ENCODE measurements at regions not wholly inside any gene's neighbourhood (a gene's known extent, or its start where the extent isn't known, plus 50 kb on each side); places are given as distances from the start of the nearest gene placed in this dataset.

GRCh38 chr6:50927800-50928199 is 109.1 kb downstream of the TFAP2B start:
- Histone ChIP-seq H3K4me1 (no peaks in the 10 kb centered on the region), H3K27me3 (no peaks in the 10 kb centered on the region), H3K4me3 (no peak overlapping the region), H3K9me3 (no peaks in the 10 kb centered on the region), H3K36me3 (no peaks in the 10 kb centered on the region), H3K27ac (no peak overlapping the region)
- DNase-seq (ENCODE audit: low spot score in 2 of 2): no peak
- WGBS: 78% methylated on average over 3 of the region's 3 CpGs
- no peak for TF ChIP-seq POLR2A (IDR thresholded peaks at IDR 0.05)
- no peak for TF ChIP-seq EP300 (IDR thresholded peaks at IDR 0.05)
- TF ChIP-seq, protein P1, sequence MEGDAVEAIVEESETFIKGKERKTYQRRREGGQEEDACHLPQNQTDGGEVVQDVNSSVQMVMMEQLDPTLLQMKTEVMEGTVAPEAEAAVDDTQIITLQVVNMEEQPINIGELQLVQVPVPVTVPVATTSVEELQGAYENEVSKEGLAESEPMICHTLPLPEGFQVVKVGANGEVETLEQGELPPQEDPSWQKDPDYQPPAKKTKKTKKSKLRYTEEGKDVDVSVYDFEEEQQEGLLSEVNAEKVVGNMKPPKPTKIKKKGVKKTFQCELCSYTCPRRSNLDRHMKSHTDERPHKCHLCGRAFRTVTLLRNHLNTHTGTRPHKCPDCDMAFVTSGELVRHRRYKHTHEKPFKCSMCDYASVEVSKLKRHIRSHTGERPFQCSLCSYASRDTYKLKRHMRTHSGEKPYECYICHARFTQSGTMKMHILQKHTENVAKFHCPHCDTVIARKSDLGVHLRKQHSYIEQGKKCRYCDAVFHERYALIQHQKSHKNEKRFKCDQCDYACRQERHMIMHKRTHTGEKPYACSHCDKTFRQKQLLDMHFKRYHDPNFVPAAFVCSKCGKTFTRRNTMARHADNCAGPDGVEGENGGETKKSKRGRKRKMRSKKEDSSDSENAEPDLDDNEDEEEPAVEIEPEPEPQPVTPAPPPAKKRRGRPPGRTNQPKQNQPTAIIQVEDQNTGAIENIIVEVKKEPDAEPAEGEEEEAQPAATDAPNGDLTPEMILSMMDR (IDR thresholded peaks at IDR 0.05): no peak
- TF ChIP-seq POLR2AphosphoS5 (IDR thresholded peaks at IDR 0.05): no peak

DNA sequence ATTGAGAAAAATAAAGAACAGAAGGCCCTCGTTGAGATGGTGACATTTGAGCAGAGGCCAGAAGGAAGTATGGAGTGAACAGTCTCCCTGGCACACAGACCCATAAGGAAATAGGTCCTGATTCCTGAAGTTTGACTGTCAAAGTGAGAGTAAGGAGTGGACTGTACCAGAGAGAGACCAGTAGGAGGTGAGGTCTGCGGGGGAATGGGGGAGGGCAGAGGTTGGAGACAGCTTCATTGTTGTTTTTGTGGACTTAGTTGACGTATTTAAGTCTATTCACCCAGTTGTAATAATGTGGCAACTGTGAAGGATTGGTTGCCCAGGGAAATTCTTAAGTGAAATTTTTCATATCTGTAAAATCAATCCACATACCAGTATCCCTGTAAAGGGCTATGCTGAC is 110.7 kb downstream of the TFAP2B start:
- no peaks in the 10 kb centered on the region for H3K4me1 ChIP-seq
- TF ChIP-seq POLR2AphosphoS5 (IDR thresholded peaks at IDR 0.05): no peak
- TF ChIP-seq POLR2A (IDR thresholded peaks at IDR 0.05): no peak
- TF ChIP-seq, protein P1 (IDR thresholded peaks at IDR 0.05): no peak
- TF ChIP-seq EP300 (IDR thresholded peaks at IDR 0.05): no peak
- no peaks in the 10 kb centered on the region for H3K27me3 ChIP-seq
- H3K4me3 ChIP-seq: no peak overlapping the region
- no peaks in the 10 kb centered on the region for H3K36me3 ChIP-seq
- no peaks in the 10 kb centered on the region for H3K9me3 ChIP-seq
- no peak overlapping the region for H3K27ac ChIP-seq
- WGBS: 81% methylated on average over 3 of the region's 3 CpGs
- DNase-seq (ENCODE audit: low spot score in 2 of 2): no peak

GRCh38 chr6:50935442-50935841 is 116.8 kb downstream of the TFAP2B start:
- Histone ChIP-seq H3K4me1 (peaks cover 27% of the 10 kb centered on the region), H3K27me3 (no peaks in the 10 kb centered on the region), H3K36me3 (no peaks in the 10 kb centered on the region), H3K4me3 (no peak overlapping the region), H3K9me3 (no peaks in the 10 kb centered on the region), H3K27ac (peak overlapping the region; percentile 55)
- DNase-seq (ENCODE audit: low spot score in 2 of 2): no peak
- TF ChIP-seq EP300 (IDR thresholded peaks at IDR 0.05) (no peak), POLR2A (IDR thresholded peaks at IDR 0.05) (no peak), POLR2AphosphoS5 (IDR thresholded peaks at IDR 0.05) (no peak)
- TF ChIP-seq, protein P1 (IDR thresholded peaks at IDR 0.05): no peak

DNA sequence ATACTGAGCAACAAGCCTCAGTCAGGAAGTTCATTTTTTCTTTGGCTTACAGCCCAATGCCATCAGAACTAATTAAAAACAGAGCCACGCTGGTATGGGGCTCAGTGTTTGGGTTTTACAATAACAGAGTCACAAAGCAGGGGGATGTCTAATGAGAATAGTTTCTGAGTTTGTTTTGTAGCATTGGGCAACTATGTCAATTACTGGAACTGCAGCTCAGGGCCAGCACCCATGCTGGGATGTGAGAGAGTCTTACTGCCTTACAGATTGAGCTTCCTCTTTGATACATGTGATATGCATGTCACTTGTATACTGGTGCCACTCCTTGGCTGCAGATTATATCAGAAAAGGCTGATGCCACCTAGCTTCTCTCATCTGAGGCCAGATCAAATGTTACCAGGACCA is 117.6 kb downstream of the TFAP2B start:
- TF ChIP-seq, protein P1 (IDR thresholded peaks at IDR 0.05): no peak
- TF ChIP-seq POLR2A (IDR thresholded peaks at IDR 0.05) (no peak), POLR2AphosphoS5 (IDR thresholded peaks at IDR 0.05) (no peak), EP300 (IDR thresholded peaks at IDR 0.05) (no peak)
- no peaks in the 10 kb centered on the region for H3K9me3 ChIP-seq
- peaks cover 27% of the 10 kb centered on the region for H3K4me1 ChIP-seq
- 9% methylated on average over 1 of the region's 1 CpG for WGBS
- H3K36me3 ChIP-seq: no peaks in the 10 kb centered on the region
- DNase-seq (ENCODE audit: low spot score in 2 of 2): no peak
- no peak overlapping the region for H3K4me3 ChIP-seq
- no peaks in the 10 kb centered on the region for H3K27me3 ChIP-seq
- peak overlapping the region; percentile 55 for H3K27ac ChIP-seq

DNA sequence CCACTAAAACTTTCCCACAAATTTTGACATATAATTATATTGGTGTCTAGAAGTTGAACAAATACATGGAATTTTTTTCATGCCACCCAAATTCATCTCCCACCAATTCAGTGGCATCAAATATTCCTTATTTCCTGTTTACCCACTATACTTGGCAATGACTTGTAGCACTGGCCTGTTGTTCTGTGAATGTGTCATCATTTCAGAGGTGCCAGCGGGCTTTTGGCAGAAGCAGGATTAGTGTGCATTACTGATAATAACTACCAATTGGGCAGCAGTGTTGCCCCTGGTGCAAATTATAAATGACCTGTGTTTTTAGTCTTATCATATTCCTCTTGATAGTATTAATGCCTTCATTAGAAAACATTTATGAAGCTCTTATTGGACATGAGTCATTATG is 121.3 kb downstream of the TFAP2B start:
- H3K27me3 ChIP-seq: no peaks in the 10 kb centered on the region
- 62% methylated on average over 1 of the region's 1 CpG for WGBS
- no peaks in the 10 kb centered on the region for H3K36me3 ChIP-seq

More for the DNA sequence above, 121.3 kb downstream of the TFAP2B start:
- peaks cover 27% of the 10 kb centered on the region for H3K4me1 ChIP-seq
- TF ChIP-seq EP300 (IDR thresholded peaks at IDR 0.05) (no peak), POLR2AphosphoS5 (IDR thresholded peaks at IDR 0.05) (no peak), POLR2A (IDR thresholded peaks at IDR 0.05) (no peak)
- TF ChIP-seq, protein P1 (IDR thresholded peaks at IDR 0.05): no peak
- no peak overlapping the region for H3K4me3 ChIP-seq
- H3K9me3 ChIP-seq: no peaks in the 10 kb centered on the region
- H3K27ac ChIP-seq: no peak overlapping the region
- no peak for DNase-seq (ENCODE audit: low spot score in 2 of 2)

Data from suprapubic skin (tissue), 4 donors.